ENCODE measurements at regions not wholly inside any gene's neighbourhood (a gene's known extent, or its start where the extent isn't known, plus 50 kb on each side); places are given as distances from the start of the nearest gene placed in this dataset.

GRCh38 chr11:28808771-28809170 lies 700.6 kb downstream of the METTL15 start:
- TF ChIP-seq TCF4 (CRISPR knock-in tag; IDR thresholded peaks at IDR 0.05; ENCODE audit: borderline replicate concordance), result no peak
- no peak for TF ChIP-seq CSDC2 (CRISPR knock-in tag; IDR thresholded peaks at IDR 0.05)
- TF ChIP-seq, protein P1, sequence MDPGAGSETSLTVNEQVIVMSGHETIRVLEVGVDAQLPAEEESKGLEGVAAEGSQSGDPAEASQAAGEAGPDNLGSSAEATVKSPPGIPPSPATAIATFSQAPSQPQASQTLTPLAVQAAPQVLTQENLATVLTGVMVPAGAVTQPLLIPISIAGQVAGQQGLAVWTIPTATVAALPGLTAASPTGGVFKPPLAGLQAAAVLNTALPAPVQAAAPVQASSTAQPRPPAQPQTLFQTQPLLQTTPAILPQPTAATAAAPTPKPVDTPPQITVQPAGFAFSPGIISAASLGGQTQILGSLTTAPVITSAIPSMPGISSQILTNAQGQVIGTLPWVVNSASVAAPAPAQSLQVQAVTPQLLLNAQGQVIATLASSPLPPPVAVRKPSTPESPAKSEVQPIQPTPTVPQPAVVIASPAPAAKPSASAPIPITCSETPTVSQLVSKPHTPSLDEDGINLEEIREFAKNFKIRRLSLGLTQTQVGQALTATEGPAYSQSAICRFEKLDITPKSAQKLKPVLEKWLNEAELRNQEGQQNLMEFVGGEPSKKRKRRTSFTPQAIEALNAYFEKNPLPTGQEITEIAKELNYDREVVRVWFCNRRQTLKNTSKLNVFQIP (CRISPR knock-in tag; IDR thresholded peaks at IDR 0.05; ENCODE audit: borderline replicate concordance, low read depth), result no peak
- TF ChIP-seq RARB (CRISPR knock-in tag; IDR thresholded peaks at IDR 0.05), result no peak
- TF ChIP-seq ZFP30 (CRISPR knock-in tag; IDR thresholded peaks at IDR 0.05), result no peak
- TF ChIP-seq ARNTL (CRISPR knock-in tag; IDR thresholded peaks at IDR 0.05; ENCODE audit: borderline replicate concordance, low read depth), result no peak
- TF ChIP-seq, protein P2, sequence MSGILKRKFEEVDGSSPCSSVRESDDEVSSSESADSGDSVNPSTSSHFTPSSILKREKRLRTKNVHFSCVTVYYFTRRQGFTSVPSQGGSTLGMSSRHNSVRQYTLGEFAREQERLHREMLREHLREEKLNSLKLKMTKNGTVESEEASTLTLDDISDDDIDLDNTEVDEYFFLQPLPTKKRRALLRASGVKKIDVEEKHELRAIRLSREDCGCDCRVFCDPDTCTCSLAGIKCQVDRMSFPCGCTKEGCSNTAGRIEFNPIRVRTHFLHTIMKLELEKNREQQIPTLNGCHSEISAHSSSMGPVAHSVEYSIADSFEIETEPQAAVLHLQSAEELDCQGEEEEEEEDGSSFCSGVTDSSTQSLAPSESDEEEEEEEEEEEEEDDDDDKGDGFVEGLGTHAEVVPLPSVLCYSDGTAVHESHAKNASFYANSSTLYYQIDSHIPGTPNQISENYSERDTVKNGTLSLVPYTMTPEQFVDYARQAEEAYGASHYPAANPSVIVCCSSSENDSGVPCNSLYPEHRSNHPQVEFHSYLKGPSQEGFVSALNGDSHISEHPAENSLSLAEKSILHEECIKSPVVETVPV (CRISPR knock-in tag; IDR thresholded peaks at IDR 0.05), result no peak
- TF ChIP-seq OSR1 (CRISPR knock-in tag; IDR thresholded peaks at IDR 0.05), result no peak
- no peak for TF ChIP-seq ZNF70 (CRISPR knock-in tag; IDR thresholded peaks at IDR 0.05)
- ATAC-seq, result no peak

- ATAC-seq, result no peak
- no peak for TF ChIP-seq RARB (CRISPR knock-in tag; IDR thresholded peaks at IDR 0.05)
- no peak for TF ChIP-seq CSDC2 (CRISPR knock-in tag; IDR thresholded peaks at IDR 0.05)
- TF ChIP-seq, protein P3, sequence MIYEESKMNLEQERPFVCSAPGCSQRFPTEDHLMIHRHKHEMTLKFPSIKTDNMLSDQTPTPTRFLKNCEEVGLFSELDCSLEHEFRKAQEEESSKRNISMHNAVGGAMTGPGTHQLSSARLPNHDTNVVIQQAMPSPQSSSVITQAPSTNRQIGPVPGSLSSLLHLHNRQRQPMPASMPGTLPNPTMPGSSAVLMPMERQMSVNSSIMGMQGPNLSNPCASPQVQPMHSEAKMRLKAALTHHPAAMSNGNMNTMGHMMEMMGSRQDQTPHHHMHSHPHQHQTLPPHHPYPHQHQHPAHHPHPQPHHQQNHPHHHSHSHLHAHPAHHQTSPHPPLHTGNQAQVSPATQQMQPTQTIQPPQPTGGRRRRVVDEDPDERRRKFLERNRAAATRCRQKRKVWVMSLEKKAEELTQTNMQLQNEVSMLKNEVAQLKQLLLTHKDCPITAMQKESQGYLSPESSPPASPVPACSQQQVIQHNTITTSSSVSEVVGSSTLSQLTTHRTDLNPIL (CRISPR knock-in tag; IDR thresholded peaks at IDR 0.05; ENCODE audit: low read depth), result no peak
- TF ChIP-seq SNAI2 (CRISPR knock-in tag; IDR thresholded peaks at IDR 0.05), result no peak
- TF ChIP-seq PPARA (CRISPR knock-in tag; IDR thresholded peaks at IDR 0.05; ENCODE audit: borderline replicate concordance), result no peak
- no peak for TF ChIP-seq ARNTL (CRISPR knock-in tag; IDR thresholded peaks at IDR 0.05; ENCODE audit: borderline replicate concordance, low read depth)
- TF ChIP-seq TCF4 (CRISPR knock-in tag; IDR thresholded peaks at IDR 0.05; ENCODE audit: borderline replicate concordance), result no peak
These were observed 691.1 kb downstream of the METTL15 start for GRCh38 chr11:28799316-28799715.

DNA sequence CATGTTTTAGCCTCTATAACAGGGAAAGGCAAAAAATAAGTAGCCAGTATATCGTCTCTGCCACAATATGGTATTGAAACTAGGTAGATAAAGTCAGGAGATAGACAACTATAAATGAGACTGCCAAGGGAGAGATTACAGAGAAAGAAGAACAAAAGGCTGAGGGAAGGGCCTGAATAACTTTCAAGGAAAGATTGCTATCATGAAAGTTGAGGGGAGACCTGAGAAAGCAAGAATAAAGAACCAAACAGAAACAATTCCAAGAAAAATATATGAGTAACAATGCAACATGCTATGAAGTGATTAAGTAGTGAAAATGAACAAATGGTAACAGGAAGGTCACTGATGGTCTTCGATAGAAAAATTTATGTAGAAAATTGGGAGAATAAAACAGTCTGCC lies 690.1 kb downstream of the METTL15 start:
- TF ChIP-seq ZNF565 (CRISPR knock-in tag; conservative IDR thresholded peaks at IDR 0.05; ENCODE audit: low read depth), result no peak
- ATAC-seq, result no peak

- no peak for ATAC-seq
- TF ChIP-seq, protein P2 (CRISPR knock-in tag; IDR thresholded peaks at IDR 0.05), result no peak
- TF ChIP-seq BACH2 (CRISPR knock-in tag; IDR thresholded peaks at IDR 0.05; ENCODE audit: borderline replicate concordance) (no peak), ZNF70 (CRISPR knock-in tag; IDR thresholded peaks at IDR 0.05) (no peak), ZNF565 (CRISPR knock-in tag; conservative IDR thresholded peaks at IDR 0.05; ENCODE audit: low read depth) (no peak), TOX (CRISPR knock-in tag; IDR thresholded peaks at IDR 0.05; ENCODE audit: borderline replicate concordance) (no peak), ZNF8 (CRISPR knock-in tag; IDR thresholded peaks at IDR 0.05) (no peak), ESRRG (CRISPR knock-in tag; IDR thresholded peaks at IDR 0.05) (no peak), ARNTL (CRISPR knock-in tag; IDR thresholded peaks at IDR 0.05; ENCODE audit: borderline replicate concordance, low read depth) (no peak), SNAI2 (CRISPR knock-in tag; IDR thresholded peaks at IDR 0.05) (no peak), TCF4 (CRISPR knock-in tag; IDR thresholded peaks at IDR 0.05; ENCODE audit: borderline replicate concordance) (no peak), GLIS3 (CRISPR knock-in tag; IDR thresholded peaks at IDR 0.05) (no peak)
These were observed 689.3 kb downstream of the METTL15 start for GRCh38 chr11:28797536-28797935.

- no peak for TF ChIP-seq ISL1 (CRISPR knock-in tag; IDR thresholded peaks at IDR 0.05)
- no peak for TF ChIP-seq CSDC2 (CRISPR knock-in tag; IDR thresholded peaks at IDR 0.05)
- TF ChIP-seq ZFP3 (CRISPR knock-in tag; IDR thresholded peaks at IDR 0.05), result no peak
- TF ChIP-seq, protein P2 (CRISPR knock-in tag; IDR thresholded peaks at IDR 0.05), result no peak
- TF ChIP-seq ZNF70 (CRISPR knock-in tag; IDR thresholded peaks at IDR 0.05), result no peak
- TF ChIP-seq ZFP30 (CRISPR knock-in tag; IDR thresholded peaks at IDR 0.05), result no peak
- no peak for TF ChIP-seq ZNF8 (CRISPR knock-in tag; IDR thresholded peaks at IDR 0.05)
- no peak for TF ChIP-seq TOX (CRISPR knock-in tag; IDR thresholded peaks at IDR 0.05; ENCODE audit: borderline replicate concordance)
- TF ChIP-seq, protein P4, sequence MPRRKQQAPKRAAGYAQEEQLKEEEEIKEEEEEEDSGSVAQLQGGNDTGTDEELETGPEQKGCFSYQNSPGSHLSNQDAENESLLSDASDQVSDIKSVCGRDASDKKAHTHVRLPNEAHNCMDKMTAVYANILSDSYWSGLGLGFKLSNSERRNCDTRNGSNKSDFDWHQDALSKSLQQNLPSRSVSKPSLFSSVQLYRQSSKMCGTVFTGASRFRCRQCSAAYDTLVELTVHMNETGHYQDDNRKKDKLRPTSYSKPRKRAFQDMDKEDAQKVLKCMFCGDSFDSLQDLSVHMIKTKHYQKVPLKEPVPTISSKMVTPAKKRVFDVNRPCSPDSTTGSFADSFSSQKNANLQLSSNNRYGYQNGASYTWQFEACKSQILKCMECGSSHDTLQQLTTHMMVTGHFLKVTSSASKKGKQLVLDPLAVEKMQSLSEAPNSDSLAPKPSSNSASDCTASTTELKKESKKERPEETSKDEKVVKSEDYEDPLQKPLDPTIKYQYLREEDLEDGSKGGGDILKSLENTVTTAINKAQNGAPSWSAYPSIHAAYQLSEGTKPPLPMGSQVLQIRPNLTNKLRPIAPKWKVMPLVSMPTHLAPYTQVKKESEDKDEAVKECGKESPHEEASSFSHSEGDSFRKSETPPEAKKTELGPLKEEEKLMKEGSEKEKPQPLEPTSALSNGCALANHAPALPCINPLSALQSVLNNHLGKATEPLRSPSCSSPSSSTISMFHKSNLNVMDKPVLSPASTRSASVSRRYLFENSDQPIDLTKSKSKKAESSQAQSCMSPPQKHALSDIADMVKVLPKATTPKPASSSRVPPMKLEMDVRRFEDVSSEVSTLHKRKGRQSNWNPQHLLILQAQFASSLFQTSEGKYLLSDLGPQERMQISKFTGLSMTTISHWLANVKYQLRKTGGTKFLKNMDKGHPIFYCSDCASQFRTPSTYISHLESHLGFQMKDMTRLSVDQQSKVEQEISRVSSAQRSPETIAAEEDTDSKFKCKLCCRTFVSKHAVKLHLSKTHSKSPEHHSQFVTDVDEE (CRISPR knock-in tag; IDR thresholded peaks at IDR 0.05), result no peak
- no peak for TF ChIP-seq OSR1 (CRISPR knock-in tag; IDR thresholded peaks at IDR 0.05)
- TF ChIP-seq RARB (CRISPR knock-in tag; IDR thresholded peaks at IDR 0.05), result no peak
- ATAC-seq, result no peak
These were observed 686.2 kb downstream of the METTL15 start for GRCh38 chr11:28794405-28794804.
